Astrocyte of the spinal cord (primary cell): ENCODE measurements at regions not wholly inside any gene's neighbourhood (a gene's known extent, or its start where the extent isn't known, plus 50 kb on each side); places are given as distances from the start of the nearest gene placed in this dataset.

Experiments used
- DNase-seq: peaks from one replicate; pipeline ENCODE4 v3.0.0; 2011; ENCODE audit warnings: low read depth, low spot score
- H3K4me3 ChIP-seq: 2 replicates; pipeline ENCODE4 v1.5.1; 2011; ENCODE audit warnings: low read depth, mild to moderate bottlenecking, low read length, moderate library complexity
- in situ Hi-C: cut with HindIII; loops from 2 replicates; pipeline ENCODE4 v1.10.0; 2017; ENCODE audit warnings: low sequenced_read_pairs
- TF ChIP-seq, protein P1 (sequence below): IDR thresholded peaks from 2 replicates; pipeline ENCODE4 v1.5.1; 2012; ENCODE audit warnings: low read depth, mild to moderate bottlenecking, low read length, inconsistent platforms

DNA sequence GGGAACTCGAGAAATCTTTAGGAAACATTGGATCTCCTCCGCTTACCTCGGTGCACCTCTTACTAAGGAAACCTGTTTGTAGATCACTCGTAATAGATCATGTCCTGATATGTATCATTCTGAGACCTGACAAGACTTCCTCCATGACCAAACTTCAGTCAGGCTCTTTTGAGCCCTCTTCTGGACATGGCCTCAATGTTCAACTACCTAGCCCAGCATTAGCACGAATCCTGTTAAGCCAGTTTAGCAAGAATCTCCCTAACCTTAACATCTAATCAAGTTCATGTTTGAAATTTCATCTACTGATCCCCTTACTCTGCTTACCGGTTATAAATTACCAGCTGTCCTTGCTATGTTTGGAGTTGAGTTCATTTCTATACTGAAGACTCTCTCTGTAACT is 713.9 kb upstream of the USP15 start:
- no peak for DNase-seq
- no peak overlapping the region for H3K4me3 ChIP-seq
- in situ Hi-C loops: no loop called here
- TF ChIP-seq, protein P1, sequence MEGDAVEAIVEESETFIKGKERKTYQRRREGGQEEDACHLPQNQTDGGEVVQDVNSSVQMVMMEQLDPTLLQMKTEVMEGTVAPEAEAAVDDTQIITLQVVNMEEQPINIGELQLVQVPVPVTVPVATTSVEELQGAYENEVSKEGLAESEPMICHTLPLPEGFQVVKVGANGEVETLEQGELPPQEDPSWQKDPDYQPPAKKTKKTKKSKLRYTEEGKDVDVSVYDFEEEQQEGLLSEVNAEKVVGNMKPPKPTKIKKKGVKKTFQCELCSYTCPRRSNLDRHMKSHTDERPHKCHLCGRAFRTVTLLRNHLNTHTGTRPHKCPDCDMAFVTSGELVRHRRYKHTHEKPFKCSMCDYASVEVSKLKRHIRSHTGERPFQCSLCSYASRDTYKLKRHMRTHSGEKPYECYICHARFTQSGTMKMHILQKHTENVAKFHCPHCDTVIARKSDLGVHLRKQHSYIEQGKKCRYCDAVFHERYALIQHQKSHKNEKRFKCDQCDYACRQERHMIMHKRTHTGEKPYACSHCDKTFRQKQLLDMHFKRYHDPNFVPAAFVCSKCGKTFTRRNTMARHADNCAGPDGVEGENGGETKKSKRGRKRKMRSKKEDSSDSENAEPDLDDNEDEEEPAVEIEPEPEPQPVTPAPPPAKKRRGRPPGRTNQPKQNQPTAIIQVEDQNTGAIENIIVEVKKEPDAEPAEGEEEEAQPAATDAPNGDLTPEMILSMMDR: no peak

- no peak overlapping the region for H3K4me3 ChIP-seq
- in situ Hi-C loops: no loop called here
- TF ChIP-seq, protein P1: no peak
- DNase-seq: no peak
These were observed 707.1 kb upstream of the USP15 start for GRCh38 chr12:61553091-61553490.

DNA sequence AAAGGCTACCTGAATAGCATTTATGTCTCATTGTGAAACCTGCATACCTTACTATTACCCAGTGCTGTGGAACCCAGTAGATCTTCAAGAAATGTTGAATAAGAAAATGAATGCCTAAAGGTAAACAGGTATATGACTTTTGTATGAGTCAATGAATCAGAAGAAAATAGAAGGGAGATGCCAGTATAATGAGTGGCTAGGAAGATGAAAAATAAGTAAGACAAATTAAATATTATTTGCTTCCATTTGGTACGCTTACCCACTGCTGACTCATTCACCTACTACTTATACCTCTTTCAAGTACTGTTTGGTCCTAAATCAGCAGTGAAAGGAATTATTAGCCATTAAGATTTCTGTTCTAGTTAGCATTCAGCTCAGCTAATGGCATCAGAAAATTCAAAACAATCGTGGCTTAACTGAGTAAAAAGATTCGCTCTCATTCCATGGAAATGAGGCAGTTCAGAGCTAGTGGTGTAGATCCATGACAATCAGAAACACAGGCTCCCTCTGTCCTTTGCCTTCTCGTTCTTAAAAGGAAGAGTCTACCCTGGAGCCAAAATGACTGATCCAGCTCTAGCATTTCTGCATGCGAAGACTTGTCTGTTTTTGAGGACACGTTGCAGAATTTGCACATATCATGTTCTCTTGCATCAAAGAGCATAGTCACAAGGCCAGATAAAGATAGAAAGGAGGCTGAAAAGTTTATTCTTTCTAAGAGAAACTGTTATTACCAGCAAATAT is 705.8 kb upstream of the USP15 start:
- H3K4me3 ChIP-seq: no peak overlapping the region
- TF ChIP-seq, protein P1: no peak
- DNase-seq: no peak
- in situ Hi-C loops: no loop called here

GRCh38 chr12:61563665-61564450 is 696.3 kb upstream of the USP15 start:
- H3K4me3 ChIP-seq: no peak overlapping the region
- TF ChIP-seq, protein P1: no peak
- in situ Hi-C loops: no loop called here
- DNase-seq: no peak

- in situ Hi-C loops: no loop called here
- H3K4me3 ChIP-seq: no peak overlapping the region
- no peak for DNase-seq
- TF ChIP-seq, protein P1: no peak
These were observed 695.7 kb upstream of the USP15 start for GRCh38 chr12:61564466-61564865.

DNA sequence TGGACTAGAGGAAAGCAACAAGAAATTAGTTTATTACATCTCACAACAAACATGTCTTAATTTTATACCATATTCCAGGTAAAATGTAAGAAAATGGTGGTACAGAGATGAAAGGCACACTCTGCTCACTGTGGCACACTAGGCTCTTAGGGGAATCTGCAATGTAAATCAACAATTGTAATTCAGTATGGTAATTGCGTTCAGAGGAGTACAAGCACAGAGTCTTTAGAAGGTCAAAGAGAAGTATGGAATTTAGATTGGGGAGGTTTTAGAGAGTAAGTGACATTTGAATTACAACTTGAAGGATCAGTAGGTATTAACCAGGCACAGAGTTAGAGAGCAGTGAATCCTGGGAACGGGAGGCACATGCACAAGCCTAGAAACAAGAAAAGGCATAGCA is 694.0 kb upstream of the USP15 start:
- TF ChIP-seq, protein P1: no peak
- in situ Hi-C loops: no loop called here
- H3K4me3 ChIP-seq: no peak overlapping the region
- DNase-seq: no peak
